COR-L47 (cell line): ENCODE measurements at regions not wholly inside any gene's neighbourhood (a gene's known extent, or its start where the extent isn't known, plus 50 kb on each side); places are given as distances from the start of the nearest gene placed in this dataset.

Experiments used
- DNase-seq: peaks from one replicate; lab custom pipeline; 2025; lab: John Stamatoyannopoulos, UW

DNA sequence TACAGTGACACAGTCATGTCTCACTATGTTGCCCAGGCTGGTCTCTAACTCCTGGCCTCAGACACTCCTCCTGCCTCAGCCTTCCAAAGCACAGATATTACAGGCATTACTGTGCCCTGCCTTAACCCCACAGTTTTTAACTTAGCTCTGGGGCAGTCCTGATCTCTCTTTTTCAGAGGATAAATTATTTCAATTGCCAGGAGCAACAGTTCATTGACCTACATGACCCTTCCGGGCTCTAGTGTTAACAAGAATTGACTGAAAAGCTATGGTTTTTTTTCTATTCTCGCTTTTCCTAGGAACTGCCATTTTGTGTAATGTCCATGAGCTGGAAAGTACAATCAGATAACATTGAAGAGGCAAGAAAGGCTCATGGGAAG, 92.8 kb downstream of the HNRNPLL start:
- no peak for DNase-seq

DNA sequence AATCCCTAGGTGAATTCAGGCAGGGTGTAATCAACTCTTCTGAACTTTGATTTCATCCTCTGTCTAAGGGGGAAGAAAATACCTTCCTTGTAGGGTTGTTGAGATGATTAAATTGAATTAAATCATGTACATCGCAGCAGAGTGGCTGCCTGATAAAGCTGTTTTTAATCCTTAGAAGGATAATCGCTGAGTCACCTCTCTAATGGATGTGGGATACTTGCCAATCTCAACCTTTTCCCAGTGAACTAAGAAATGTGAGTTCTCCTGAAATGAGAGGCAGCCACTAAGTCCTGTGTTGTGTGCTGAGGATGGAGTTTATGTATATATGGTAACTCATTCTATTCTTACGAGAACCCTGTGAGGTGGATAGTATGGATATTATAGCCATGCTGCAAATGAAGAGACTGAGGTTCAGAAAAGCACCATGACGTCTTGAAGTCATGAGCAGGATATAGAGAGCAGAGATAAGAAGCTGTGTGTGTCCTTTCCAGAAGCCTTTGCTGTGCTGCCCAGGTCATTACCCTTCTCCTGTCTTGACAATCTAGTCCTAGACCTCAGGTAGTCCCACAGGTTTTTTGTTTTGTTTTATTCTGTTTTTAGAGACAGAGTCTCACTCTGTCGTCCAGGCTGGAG, 93.3 kb downstream of the HNRNPLL start:
- DNase-seq = peak; percentile 3

DNA sequence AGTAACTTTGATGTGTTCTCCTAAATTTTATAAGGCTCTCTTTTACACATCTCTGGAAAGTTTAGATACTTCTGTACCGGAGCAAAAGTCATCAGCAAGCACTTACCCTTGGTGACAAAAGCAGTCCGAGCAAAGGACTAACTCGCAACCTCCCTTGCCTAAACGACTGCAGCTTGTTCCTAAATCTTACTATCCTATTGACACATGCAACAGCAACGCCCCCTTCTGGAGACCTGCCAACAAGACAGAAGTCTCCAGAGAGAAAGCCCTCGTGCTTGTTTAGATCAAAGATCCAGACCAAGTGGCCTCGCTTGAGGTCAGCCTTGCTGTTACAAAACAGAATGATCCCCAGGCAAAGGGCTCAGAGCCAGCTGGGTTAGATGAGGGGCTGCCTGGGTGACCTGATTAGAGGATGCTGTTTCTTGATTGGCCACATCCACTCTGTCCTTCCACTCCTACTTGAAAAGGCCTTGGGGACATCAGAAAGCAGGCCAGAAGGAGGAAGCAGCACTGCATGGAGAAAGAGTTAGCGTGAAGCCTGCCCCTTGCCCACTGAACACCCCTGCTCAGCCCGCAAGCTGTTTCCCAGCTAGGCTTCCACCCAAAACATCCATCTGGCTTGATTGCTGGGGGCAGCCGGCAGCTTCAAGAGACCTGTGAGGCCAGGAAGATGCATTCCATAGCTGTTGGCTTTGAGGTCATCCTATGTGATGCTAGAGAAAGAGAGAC, 94.3 kb downstream of the HNRNPLL start:
- DNase-seq = peak; percentile 88

DNA sequence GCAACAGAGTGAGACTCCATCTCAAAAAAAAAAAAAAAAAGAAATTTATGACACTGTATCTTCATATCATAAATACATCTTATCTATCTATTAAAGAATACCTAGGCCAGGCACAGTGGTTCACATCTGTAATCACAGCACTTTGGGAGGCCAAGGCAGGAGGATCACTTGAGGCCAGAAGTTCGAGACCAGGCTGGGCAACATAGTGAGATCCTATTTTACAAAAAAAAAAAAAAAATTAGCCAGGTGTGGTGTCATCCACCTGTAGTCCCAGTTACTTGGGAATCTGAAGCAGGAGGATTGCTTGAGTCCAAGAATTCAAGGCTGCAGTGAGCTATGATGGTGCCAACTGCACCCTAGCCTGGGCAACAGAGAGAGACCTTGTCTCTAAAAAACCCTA, 95.0 kb downstream of the HNRNPLL start:
- no peak for DNase-seq

DNA sequence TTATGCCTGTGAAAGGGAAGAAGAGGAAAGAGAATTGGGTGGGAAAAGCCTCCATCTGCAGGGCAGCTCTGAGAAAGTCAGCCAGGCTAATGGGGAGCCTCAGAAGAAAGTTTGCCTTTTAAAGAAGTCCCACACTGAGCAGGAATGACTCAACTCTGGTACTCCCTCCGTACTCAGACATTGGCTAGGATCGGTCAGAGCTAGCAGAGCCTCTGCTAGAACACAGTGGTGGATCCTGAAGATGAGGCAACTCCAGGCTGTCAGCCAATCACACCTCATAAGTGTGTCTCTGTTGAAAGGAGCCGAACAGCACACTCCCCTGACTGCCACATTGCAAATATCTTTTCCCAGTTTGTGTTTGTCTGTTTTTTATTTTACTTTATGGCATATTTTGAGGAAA, 96.9 kb downstream of the HNRNPLL start:
- no peak for DNase-seq

DNA sequence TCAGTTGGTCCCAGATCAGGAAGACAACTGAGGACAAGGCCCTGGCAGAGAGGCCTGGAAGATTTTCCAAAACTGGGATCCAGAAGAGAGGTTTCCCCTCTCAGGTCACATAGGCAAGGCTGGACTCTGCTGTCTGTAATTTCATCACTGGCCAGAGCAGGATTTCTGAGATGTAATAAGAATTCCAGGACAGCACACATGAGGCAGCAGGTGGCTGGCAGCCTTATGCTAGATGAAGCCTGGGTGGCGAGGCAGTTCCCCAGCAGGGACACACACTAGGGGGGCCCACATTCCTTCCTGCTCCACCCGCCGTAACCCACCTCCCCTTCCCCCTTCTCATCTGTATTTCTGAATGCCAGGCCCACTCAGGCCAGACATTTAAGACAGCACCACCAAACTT, 98.6 kb downstream of the HNRNPLL start:
- no peak for DNase-seq

DNA sequence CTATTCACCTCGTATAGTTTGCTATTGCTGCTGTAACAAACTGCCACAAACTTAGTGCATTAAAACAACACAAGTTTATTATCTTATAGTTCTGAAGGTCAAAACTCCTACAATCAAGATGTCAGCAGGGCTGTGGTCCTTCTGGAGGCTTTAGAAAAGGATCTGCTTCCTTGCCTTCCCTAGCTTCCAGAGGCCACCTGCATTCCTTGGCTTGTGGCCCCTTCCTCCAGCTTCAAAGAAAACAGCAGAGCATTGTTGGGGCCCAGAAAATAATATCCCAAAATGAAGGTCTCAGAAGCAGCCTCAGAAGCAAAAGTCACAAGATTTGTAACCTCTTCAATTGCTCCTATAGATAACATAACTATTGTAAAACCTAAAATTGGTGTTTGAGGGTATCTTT, 100.6 kb downstream of the HNRNPLL start:
- DNase-seq = no peak

DNA sequence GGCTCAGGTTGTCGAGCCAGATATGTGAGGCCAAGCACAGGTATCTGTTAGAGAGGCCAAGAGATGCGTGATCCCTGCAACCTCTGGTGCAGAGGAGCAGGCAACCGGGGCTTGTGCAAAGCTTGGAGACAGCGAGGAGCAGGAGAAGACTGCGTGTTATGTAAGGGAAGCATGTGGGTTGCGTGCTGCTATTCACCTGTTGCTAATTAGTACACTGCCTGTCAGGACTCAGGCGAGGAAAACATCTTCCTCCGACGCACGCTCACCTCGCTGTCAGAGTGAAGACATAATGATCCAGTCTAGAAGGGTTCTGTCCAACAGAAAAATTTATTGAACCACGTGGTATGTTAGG, 102.5 kb downstream of the HNRNPLL start:
- no peak for DNase-seq

DNA sequence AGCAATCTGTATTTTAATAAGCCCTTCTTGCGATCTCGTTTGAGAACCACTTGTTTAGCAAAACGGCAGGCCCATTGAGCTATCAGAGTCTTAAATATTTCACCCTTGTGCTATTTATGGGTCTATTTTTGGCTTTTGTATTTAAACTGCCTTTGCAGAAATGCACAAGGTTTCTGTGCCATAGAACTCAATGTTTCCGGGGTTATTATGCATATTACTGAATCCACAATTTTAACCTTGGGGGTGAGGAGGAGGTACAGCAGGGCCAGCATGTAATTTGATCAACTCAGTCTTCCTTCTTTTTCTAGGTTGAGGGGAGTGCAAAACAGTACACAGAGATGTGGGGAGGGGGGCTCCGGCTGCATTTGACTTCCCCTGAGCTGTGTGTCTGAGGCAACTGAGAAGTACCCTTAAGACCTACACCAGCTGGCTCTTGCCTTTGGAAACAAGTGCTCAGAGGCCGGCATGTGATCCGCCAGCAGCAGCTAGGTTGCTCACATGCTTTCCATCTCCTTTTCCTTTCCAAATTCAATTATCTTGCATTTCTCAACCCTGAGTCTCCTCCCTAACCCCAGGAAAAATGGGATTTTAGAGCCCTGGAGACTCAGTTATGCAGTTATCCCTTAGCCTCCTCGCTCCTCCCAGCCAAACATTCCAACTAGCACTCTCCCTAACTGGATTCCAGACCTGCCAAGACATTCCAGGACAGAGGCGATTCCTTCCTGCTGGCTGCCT, 103.0 kb downstream of the HNRNPLL start:
- no peak for DNase-seq

DNA sequence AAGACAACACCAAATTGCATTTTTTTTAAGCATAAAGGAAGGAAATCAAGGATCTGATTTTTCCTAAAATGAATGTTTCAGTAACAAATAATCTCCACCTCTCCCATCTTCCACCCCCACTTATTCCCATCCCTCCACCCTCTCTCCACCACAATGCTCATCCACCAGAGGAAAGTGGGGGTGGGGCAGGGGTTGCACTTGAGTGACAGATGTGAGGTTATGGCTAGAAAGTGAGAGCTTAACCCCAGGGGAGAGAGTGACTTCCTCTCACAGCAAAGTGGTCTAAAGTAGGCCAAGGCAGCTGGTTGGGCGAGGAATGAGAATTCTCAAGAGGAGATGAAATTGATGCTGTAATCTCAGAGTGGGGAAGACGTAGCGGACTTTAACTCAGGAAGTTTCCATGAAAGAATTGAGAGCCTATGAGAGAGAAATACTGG, 104.7 kb downstream of the HNRNPLL start:
- no peak for DNase-seq

DNA sequence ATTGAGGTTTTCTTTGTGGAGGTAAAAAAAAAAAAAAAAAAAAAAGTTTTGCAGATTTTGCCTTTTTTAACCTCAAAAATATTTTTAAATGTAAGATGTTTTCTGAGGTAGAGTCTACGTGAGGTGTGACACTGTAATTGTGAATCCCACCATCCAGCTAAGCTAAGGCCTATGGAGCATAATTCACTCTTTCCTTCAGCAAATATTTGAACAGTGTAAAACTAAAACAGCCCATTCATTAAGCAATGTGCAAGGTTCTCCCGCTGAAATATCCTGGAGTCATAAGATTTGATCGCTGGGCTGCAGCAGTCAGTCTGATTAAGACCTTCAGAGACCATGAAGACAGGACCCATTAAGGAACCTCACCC, 105.1 kb downstream of the HNRNPLL start:
- peak; percentile 5 for DNase-seq

DNA sequence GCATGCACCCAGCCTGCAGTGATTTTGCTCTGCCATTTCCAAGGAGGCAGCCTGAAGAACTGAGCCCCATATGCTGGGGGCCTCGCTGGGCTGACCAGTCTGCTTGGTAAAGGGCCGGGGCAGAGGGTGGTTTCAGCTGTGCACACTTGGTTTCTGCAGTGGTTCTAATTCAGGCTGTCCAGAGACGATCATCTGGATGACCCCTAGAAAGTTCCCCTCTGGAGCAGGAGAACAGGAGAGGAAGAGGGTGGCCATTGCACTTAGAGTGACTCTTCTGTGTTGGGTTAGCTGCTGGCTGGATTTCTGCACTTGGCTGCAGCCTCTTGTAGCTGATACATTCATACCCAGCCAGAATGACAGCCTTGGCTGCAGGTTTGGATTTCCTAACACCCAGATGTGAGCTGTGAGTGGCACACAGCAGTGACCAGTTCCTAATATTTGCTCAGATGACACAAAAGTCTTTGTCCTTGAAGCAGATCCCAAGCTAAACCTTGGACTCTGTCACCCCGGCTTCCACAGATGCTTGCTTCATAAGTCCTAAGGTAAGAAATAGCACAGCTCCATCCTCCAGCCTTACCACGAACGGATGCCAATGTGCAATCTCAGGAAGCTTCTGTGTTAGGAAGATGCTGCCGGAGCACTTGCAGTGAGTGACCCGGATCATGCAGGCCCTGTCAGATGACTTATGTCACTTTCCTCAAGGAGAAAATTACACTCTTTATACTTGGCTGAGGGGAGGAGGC, 105.6 kb downstream of the HNRNPLL start:
- DNase-seq = no peak

DNA sequence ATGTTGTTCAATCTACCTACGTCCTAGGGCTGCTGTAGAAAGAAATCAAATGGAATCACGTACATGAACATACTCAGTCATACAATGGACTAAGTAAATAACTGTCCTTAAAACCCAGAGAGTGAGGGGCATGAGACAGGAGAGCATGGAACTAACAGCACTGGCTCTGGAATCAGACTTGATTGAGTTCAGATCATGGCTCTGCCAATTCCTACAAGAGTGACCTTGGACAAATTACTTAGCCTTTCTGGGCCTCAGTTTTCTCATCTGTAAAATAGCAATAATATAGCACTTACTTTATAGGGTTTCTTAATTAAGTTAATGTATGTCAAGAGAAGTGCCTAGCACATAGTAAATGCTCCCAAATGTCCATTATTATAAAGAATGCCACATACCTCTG, 106.8 kb downstream of the HNRNPLL start:
- no peak for DNase-seq

DNA sequence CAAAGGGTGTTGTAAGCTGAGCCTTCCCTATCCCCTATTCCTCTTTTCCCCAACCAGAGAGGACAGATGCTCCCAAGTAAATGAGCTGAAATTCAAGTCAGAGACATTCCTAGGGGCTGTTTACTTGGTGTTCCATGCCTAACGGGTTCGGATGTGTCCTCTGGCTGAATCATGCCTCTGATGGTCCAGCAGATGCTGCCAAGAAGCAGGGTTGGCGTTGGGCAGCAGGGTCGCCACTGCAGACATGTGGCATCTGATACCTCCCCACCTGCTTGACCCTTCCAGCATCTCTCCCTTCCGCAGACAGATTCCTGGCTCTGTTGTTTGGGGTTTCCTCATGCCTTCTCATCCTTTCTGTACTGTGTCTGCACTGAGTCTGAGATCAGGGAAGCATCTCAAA, 108.3 kb downstream of the HNRNPLL start:
- DNase-seq = no peak

DNA sequence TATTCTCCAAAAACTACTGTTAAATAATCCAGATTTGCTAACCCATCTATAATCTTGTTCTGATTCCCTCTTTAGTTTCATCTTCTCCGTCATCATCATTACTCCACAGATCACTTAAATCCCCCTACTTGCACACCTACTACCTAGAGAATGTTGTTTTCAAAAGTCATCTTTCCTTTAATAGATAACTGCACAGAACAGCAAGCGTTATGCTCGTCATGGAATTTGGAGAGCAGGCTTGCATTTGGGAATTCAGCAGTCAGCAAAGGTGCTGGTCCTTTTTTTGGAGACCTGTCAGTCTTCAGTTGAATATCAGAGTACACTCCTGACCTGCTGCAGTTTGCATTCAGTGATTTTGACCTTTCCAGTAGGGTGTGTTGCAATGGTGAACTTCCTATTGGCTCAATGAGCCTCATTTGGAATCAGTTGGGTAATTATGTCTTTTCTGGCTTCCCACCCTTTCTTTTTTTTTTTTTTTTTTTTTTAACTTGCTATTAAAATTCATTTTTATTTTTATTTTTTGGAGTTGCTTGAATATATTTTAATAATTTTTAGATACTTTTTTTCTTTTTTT, 110.6 kb downstream of the HNRNPLL start:
- no peak for DNase-seq

DNA sequence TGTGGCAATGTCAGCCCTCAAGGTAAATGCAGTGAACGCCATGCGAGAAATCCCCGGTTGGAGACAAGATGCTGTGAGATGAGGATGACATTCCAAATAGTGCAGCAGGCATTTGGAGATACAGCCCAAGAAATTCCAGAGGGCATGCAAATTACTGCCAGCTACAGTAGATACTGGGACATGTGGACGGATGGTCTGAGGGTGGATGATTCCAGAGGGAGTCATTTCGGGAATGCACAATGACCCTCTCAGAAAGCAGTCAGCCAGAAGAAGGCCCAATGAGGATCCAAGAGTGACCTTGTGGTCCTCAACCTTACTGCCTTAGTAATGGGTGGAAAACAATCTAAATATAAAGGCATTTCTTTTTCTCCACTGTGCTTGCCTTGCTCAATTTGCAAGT, 111.3 kb downstream of the HNRNPLL start:
- no peak for DNase-seq

DNA sequence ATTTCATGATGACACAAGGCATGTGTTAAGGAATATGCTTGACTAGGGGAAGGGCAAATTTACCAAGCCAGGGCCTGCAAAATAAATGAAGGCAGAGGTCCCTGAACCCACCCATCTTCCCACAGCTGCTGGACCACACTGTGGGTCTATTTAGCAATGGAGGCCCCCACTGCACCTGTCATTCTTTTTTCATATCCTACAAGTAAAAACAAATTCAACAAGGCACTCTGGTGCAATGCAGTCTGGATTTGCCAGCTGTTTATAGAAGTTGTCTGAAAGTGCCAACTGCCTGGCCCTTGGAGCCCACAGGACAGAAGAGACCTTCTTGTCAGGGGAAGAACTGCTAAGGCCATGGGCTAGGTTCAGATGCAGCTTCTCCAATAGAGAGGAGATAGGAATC, 112.8 kb upstream of the ATL2 start:
- DNase-seq = no peak

DNA sequence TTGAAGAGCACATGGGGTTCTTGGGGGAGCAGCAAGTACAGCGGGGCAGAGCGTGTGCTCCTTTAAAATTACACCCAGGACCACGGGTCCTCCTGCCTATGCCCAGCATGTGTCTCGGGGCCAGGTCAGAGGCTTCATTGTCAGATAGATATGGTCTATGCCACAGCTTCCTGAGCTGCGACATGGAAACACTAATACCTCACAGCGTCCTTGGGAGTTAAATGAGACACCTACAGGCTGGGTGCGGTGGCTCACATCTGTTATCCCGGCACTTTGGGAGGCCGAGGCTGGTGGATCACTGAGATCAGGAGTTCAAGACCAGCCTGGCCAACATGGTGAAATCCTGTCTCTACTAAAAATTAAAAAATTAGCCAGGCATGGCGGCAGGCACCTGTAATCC, 110.8 kb upstream of the ATL2 start:
- no peak for DNase-seq

DNA sequence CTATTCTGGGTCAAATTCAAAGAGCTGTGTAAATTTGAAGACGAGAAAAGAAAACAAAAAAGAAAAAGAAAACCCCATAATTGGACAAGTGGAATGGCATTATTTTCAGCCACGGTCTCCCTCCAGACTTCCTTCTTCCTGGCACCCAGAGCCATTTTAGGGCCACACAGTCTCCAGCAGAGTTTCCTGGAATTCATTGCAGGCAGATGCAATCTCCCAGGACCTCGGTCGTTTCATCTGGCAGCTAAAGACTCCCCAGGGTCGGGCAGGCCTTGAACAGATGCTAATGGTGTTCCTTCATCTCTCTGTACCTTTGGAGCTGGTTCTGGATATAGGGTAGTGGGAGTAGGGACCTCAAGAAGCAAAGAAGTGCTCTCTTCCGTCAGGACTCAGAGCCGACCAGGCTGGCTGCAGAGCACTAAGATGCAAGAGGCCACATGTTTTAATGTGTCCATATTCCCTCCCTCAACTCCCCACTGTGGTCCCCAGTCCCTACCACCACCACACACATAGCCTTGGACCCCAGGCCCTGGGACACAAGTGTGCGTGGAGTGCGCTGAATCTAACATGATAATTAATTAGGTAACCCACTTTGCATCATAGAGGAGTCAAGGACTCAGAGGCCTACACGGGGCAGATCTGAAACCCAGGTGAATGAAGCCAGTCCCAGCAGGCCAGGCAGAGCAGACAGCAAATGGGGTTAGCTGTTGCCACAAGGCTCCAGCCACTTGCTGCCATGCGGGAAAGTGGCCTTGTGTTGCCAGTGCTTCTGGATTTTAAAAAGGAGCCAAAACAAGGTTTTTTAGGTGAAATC, 109.3 kb upstream of the ATL2 start:
- no peak for DNase-seq

DNA sequence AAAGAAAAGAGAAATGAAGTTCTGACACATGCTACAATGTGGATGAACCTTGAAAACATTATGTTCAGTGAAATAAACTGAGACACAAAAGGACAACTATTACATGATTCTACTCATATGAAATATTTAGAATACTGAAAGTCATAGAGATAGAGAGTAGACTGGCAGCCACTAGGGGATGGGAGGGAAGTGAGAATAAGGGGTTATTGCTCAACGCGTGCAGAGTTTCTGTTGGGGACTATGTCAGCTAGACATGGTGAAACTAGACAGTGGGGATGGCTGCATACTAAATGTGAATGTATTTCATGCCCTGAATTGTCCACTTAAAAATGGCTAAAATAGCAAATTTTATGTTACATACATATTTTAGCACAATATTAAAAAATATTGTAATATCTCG, 108.7 kb upstream of the ATL2 start:
- DNase-seq = no peak

DNA sequence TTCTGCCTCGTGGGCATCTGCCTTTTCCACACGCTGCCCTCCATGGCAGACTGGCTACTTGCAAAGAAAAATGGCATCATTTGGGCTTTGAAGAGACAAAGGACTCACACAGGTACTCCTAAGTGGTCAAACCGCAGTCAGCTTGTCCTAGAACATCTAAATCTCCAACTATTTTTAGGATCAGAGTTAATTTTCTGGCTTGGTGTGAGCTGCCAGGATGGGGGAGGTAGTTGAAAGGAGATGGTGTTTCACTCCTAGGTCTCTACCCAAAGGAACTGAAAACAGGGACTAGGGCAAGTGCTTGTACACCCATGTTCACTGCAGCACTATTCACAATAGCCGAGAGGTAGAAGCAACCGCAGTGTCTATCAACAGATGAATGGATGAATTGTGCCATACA, 107.9 kb upstream of the ATL2 start:
- no peak for DNase-seq
